ENCODE measurements at regions not wholly inside any gene's neighbourhood (a gene's known extent, or its start where the extent isn't known, plus 50 kb on each side); places are given as distances from the start of the nearest gene placed in this dataset.

- DNase-seq (ENCODE audit: low read depth), result no peak
- no peak overlapping the region for H3K4me3 ChIP-seq (ENCODE audit: low read length)
- TF ChIP-seq, protein P1, sequence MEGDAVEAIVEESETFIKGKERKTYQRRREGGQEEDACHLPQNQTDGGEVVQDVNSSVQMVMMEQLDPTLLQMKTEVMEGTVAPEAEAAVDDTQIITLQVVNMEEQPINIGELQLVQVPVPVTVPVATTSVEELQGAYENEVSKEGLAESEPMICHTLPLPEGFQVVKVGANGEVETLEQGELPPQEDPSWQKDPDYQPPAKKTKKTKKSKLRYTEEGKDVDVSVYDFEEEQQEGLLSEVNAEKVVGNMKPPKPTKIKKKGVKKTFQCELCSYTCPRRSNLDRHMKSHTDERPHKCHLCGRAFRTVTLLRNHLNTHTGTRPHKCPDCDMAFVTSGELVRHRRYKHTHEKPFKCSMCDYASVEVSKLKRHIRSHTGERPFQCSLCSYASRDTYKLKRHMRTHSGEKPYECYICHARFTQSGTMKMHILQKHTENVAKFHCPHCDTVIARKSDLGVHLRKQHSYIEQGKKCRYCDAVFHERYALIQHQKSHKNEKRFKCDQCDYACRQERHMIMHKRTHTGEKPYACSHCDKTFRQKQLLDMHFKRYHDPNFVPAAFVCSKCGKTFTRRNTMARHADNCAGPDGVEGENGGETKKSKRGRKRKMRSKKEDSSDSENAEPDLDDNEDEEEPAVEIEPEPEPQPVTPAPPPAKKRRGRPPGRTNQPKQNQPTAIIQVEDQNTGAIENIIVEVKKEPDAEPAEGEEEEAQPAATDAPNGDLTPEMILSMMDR (conservative IDR thresholded peaks at IDR 0.05; ENCODE audit: low read length), result no peak
Measured at GRCh38 chr5:6902094-6902493, 188.9 kb downstream of the TENT4A start.

GRCh38 chr5:6902597-6902996 is 189.4 kb downstream of the TENT4A start:
- H3K4me3 ChIP-seq (ENCODE audit: low read length), result no peak overlapping the region
- no peak for DNase-seq (ENCODE audit: low read depth)
- TF ChIP-seq, protein P1 (conservative IDR thresholded peaks at IDR 0.05; ENCODE audit: low read length), result no peak

GRCh38 chr5:6903934-6904333 is 190.7 kb downstream of the TENT4A start:
- TF ChIP-seq, protein P1 (conservative IDR thresholded peaks at IDR 0.05; ENCODE audit: low read length), result no peak
- H3K4me3 ChIP-seq (ENCODE audit: low read length), result no peak overlapping the region
- DNase-seq (ENCODE audit: low read depth), result no peak

- TF ChIP-seq, protein P1 (conservative IDR thresholded peaks at IDR 0.05; ENCODE audit: low read length), result no peak
- DNase-seq (ENCODE audit: low read depth), result no peak
- H3K4me3 ChIP-seq (ENCODE audit: low read length), result no peak overlapping the region
Measured at GRCh38 chr5:6904860-6905259, 191.6 kb downstream of the TENT4A start.

DNA sequence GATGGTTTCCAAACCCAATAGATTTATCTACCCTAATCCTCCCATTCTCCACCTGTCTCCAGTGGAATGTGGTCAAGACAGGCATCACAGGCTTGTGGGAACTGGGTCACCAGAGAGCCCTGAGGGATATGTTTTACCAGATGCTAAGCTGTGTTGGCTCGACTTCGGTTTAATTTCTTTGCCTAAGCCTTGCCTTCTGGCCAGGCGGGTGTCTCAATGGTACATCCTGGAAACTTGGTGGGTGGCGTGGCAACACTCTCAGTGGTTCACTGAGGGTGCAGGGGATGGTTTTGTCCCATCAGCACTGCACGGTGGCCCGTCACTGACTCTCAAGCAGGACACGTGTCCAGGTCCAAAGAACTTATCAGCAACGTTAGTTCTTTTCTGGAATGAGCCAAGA is 192.2 kb downstream of the TENT4A start:
- H3K4me3 ChIP-seq (ENCODE audit: low read length), result no peak overlapping the region
- peak; percentile 7 for DNase-seq (ENCODE audit: low read depth)
- TF ChIP-seq, protein P1 (conservative IDR thresholded peaks at IDR 0.05; ENCODE audit: low read length), result no peak

DNA sequence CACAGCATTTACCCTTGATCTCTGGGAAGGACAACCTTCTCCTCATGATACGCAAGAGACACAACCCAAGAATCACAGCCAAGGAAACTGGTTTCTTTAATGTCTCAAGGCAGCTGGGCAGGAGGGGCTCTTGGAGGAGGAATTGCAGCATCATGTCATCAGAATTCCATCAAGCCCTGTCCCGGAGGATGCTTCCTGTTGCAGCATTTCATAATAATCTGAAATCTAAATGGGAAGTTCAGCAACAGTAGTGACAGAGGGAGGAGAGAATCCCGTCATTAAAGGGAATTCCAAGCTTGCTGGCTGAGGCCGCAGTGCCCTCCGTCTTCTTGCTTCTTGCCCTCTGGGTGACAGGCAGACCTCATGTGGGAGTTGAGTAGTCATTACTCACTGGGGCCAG is 192.7 kb downstream of the TENT4A start:
- no peak overlapping the region for H3K4me3 ChIP-seq (ENCODE audit: low read length)
- peak; percentile 53 for DNase-seq (ENCODE audit: low read depth)
- TF ChIP-seq, protein P1 (conservative IDR thresholded peaks at IDR 0.05; ENCODE audit: low read length), result no peak

- DNase-seq (ENCODE audit: low read depth), result no peak
- TF ChIP-seq, protein P1 (conservative IDR thresholded peaks at IDR 0.05; ENCODE audit: low read length), result no peak
Measured at GRCh38 chr5:6907320-6907918, 194.2 kb downstream of the TENT4A start.

More at GRCh38 chr5:6907320-6907918, 194.2 kb downstream of the TENT4A start:
- H3K4me3 ChIP-seq (ENCODE audit: low read length), result no peak overlapping the region

Measured in AG10803 (cell line).